OCI-LY7 (cell line): ENCODE measurements at regions not wholly inside any gene's neighbourhood (a gene's known extent, or its start where the extent isn't known, plus 50 kb on each side); places are given as distances from the start of the nearest gene placed in this dataset.

Experiments used
- BruUV-seq: library from RNA; stranded (reverse); fragments of 400-500 nt; replicated peaks from 2 replicates; lab custom pipeline; 2021; lab: Mats Ljungman, UMichigan
- CTCF ChIA-PET: fragments of 300-600 bp; sonication (Branson Sonifier 250); formaldehyde crosslinking; loops from one replicate; lab custom pipeline; 2022; ENCODE audit warnings: antibody characterized with exemption; ENCODE audit not compliant: unreplicated experiment; lab: Charles Lee
- POLR2A ChIA-PET: fragments of 300-600 bp; sonication (Branson Sonifier 250); formaldehyde crosslinking; loops from one replicate; lab custom pipeline; 2022; ENCODE audit warnings: antibody characterized with exemption; lab: Charles Lee
- DNase-seq: peaks from one replicate; pipeline ENCODE4 v3.0.0-alpha.2; 2015; ENCODE audit warnings: low spot score
- H2AFZ ChIP-seq: fragments of 200-600 bp; sonication (generic), shearing (Covaris generic); 2 replicates; pipeline ENCODE4 v1.6.1; 2014; ENCODE audit warnings: mild to moderate bottlenecking, antibody characterized with exemption, low read length, moderate library complexity
- H3K27ac ChIP-seq: fragments of 200-600 bp; sonication (generic); 2 replicates; pipeline ENCODE4 v1.5.1; 2014; ENCODE audit warnings: mixed run types, low read depth, mild to moderate bottlenecking, moderate library complexity, low read length, inconsistent platforms; ENCODE audit not compliant: poor library complexity, severe bottlenecking
- H3K36me3 ChIP-seq: fragments of 200-600 bp; sonication (generic); 2 replicates; pipeline ENCODE4 v1.6.1; 2014; ENCODE audit warnings: mild to moderate bottlenecking, antibody characterized with exemption, low read length, moderate library complexity, mixed read lengths; ENCODE audit not compliant: insufficient read depth
- H3K4me1 ChIP-seq: fragments of 200-600 bp; sonication (generic); 2 replicates; pipeline ENCODE4 v1.5.1; 2014; ENCODE audit warnings: mild to moderate bottlenecking, low read length; ENCODE audit not compliant: insufficient read depth, poor library complexity, severe bottlenecking
- H3K4me2 ChIP-seq: fragments of 200-600 bp; sonication (generic); 2 replicates; pipeline ENCODE4 v1.6.1; 2014; ENCODE audit warnings: mild to moderate bottlenecking, low read length
- H3K4me3 ChIP-seq: fragments of 200-600 bp; sonication (generic); 2 replicates; pipeline ENCODE4 v1.5.1; 2014; ENCODE audit warnings: mild to moderate bottlenecking, low read depth, low read length; ENCODE audit not compliant: poor library complexity, severe bottlenecking
- H3K79me2 ChIP-seq: fragments of 200-600 bp; sonication (generic); 2 replicates; pipeline ENCODE4 v1.6.1; 2016; ENCODE audit warnings: low read depth, mild to moderate bottlenecking, low read length, moderate library complexity, mixed read lengths; ENCODE audit not compliant: insufficient read depth
- H3K9me2 ChIP-seq: fragments of 200-600 bp; sonication (generic); 2 replicates; pipeline ENCODE4 v1.6.1; 2016; ENCODE audit warnings: mild to moderate bottlenecking, low read length, mixed read lengths; ENCODE audit not compliant: insufficient read depth
- H3K9me3 ChIP-seq: fragments of 200-600 bp; sonication (generic); 2 replicates; pipeline ENCODE4 v1.6.1; 2014; ENCODE audit warnings: mild to moderate bottlenecking, mixed run types, low read length, mixed read lengths
- H4K20me1 ChIP-seq: fragments of 200-600 bp; sonication (generic); 2 replicates; pipeline ENCODE4 v1.6.1; 2014; ENCODE audit warnings: mild to moderate bottlenecking, antibody characterized with exemption, low read length, moderate library complexity, mixed read lengths; ENCODE audit not compliant: insufficient read depth
- CTCF ChIP-seq: fragments of 200-600 bp; sonication (generic); conservative IDR thresholded peaks from 2 replicates; pipeline ENCODE4 v1.5.1; 2014; ENCODE audit warnings: mild to moderate bottlenecking, antibody characterized with exemption, low read length, moderate library complexity, mixed read lengths
- EZH2phosphoT487 ChIP-seq: fragments of 200-600 bp; sonication (generic); IDR thresholded peaks from 2 replicates; pipeline ENCODE4 v1.6.1; 2018; ENCODE audit warnings: low read depth, borderline replicate concordance, mild to moderate bottlenecking, mixed run types, antibody characterized with exemption, low read length, moderate library complexity, mixed read lengths
- intact Hi-C: fragments of 100-400 bp; cut with micrococcal nuclease; formaldehyde crosslinking; loops from one replicate; pipeline ENCODE4 v1.10.0; 2022; ENCODE audit not compliant: unreplicated experiment

DNA sequence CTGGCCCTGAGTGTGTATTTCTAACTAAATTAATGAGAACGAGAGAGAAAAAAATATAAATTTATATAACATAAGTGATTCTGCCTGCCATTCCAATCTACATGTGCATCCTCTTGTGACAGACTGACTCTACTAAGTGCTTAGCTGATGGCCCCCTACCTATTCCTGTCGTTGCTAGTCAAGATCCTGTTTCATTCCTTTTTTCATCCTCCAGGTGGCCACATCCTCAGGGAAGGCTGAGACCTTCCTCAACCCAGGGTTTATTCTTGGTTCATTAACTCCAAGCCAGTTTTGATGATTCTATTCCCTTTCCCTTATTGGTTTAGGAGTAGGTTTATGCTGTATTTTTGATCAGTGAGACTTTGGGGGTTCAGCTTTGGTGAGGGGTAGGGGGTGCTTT, 201.3 kb downstream of the C9orf152 start:
- Histone ChIP-seq H2AFZ (no peak overlapping the region), H4K20me1 (no peaks in the 10 kb centered on the region), H3K36me3 (no peaks in the 10 kb centered on the region), H3K79me2 (no peaks in the 10 kb centered on the region), H3K4me3 (no peak overlapping the region), H3K4me1 (peaks cover 27% of the 10 kb centered on the region), H3K4me2 (no peak overlapping the region), H3K27ac (no peak overlapping the region), H3K9me2 (no peaks in the 10 kb centered on the region), H3K9me3 (0 out of 2 replicates have a peak, but pooled peaks cover 4% of the 10 kb centered on the region)
- DNase-seq: no peak
- CTCF ChIA-PET: interaction anchor here (0.9 kb wide), 1 partner anchor 43 kb away, joined by 3 read pairs; no protein-coding TSS in a partner anchor
- BruUV-seq: no TSS peak
- intact Hi-C loops: no loop called here
- no peak for TF ChIP-seq EZH2phosphoT487
- TF ChIP-seq CTCF: no peak
- POLR2A ChIA-PET: interaction anchor here (0.6 to 2.0 kb wide), 11 partner anchors 9 to 1891 kb away, joined by 3 to 9 read pairs (median 3); no protein-coding TSS in a partner anchor

DNA sequence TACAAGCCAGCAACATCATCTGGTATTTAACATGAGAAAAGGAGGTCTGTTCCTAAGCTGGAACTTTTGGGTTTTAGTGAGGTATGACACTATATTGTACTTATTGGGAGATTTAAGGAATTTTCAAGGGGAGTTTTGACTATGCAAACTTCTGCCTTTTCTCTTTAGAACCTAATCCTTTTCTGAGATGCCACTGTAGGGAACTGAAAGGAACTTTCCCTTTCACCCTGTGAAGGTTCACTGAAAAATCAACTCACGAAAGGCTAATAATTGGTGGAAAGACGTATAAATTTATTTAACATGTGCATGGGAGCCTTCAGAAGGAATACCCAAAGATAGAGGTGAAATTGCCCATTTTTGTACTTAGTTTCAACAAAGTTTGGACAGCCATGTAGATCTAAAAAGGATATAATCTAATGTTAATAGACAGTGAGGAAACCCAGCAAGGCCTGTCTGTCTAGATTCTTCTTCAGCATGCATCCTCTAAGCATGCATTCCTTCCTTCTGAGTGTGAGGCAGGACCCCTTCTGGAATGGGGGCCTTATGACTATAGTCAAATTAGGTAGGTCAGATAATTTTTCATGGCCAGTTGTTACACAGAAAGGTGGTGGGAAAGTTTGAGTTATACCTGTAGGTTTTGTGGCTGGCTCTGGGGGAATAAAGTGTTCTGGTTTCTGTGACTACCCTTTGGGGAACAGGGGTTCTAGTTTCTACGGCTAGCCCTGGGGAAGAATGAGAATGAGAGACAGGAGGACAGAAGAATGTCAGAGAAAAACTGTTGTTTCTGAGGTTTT, 200.3 kb downstream of the C9orf152 start:
- BruUV-seq: no TSS peak
- Histone ChIP-seq H3K4me2 (0 out of 2 replicates have a peak overlapping the region, but pooled peaks have one; percentile 5), H3K9me2 (no peaks in the 10 kb centered on the region), H4K20me1 (no peaks in the 10 kb centered on the region), H3K4me3 (no peak overlapping the region), H3K27ac (no peak overlapping the region), H3K9me3 (0 out of 2 replicates have a peak, but pooled peaks cover 4% of the 10 kb centered on the region), H3K4me1 (peaks cover 27% of the 10 kb centered on the region), H3K36me3 (no peaks in the 10 kb centered on the region), H3K79me2 (no peaks in the 10 kb centered on the region), H2AFZ (no peak overlapping the region)
- POLR2A ChIA-PET: interaction anchor here (1.0 to 2.0 kb wide), 4 partner anchors 10 to 88 kb away, joined by 3 to 8 read pairs (median 3); no protein-coding TSS in a partner anchor
- TF ChIP-seq EZH2phosphoT487: no peak
- TF ChIP-seq CTCF: no peak
- no peak for DNase-seq
- intact Hi-C loops: no loop called here
- CTCF ChIA-PET: no interaction called here

- Histone ChIP-seq H3K4me2 (no peak overlapping the region), H3K27ac (no peak overlapping the region)
- BruUV-seq: no TSS peak
Observed at GRCh38 chr9:110008663-110009062, 199.3 kb downstream of the C9orf152 start.

More at GRCh38 chr9:110008663-110009062, 199.3 kb downstream of the C9orf152 start:
- no peak overlapping the region for H3K4me3 ChIP-seq
- ChIA-PET CTCF (no interaction called here), POLR2A (interaction anchor here (1.5 kb wide), 1 partner anchor 13 kb away, joined by 3 read pairs; no protein-coding TSS in a partner anchor)
- H3K4me1 ChIP-seq: peaks cover 27% of the 10 kb centered on the region
- intact Hi-C loops: no loop called here
- no peaks in the 10 kb centered on the region for H3K9me2 ChIP-seq
- TF ChIP-seq CTCF (no peak), EZH2phosphoT487 (no peak)
- 0 out of 2 replicates have a peak, but pooled peaks cover 4% of the 10 kb centered on the region for H3K9me3 ChIP-seq
- H2AFZ ChIP-seq: no peak overlapping the region
- no peak for DNase-seq
- no peaks in the 10 kb centered on the region for H3K36me3 ChIP-seq
- H4K20me1 ChIP-seq: no peaks in the 10 kb centered on the region
- H3K79me2 ChIP-seq: no peaks in the 10 kb centered on the region
